ENCODE measurements at regions not wholly inside any gene's neighbourhood (a gene's known extent, or its start where the extent isn't known, plus 50 kb on each side); places are given as distances from the start of the nearest gene placed in this dataset.
"Not testable (repeated sequence)": the region's sequence is repeated elsewhere in the genome, so short reads cannot be mapped to it uniquely, and the experiment has no call there.

DNA sequence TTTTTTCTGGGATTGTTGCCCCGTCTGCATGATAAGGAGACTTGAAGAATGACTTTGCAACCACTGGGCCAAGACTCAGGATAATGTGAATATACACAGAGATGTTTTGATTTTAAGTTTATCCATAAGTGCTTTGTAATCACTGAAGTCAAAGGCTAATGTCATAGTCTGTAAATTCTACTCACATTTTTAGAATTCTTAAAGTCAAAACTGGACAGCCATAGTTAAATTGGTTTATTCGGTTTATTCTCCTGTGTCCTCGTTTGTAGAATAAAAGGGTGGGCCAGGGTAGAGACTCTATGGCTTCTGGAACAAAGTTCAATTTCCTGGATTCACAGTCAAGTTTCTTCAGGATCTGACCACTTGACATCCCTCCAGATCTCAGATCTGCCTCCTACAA, 327.7 kb upstream of the TNC start:
- no peaks in the 10 kb centered on the region for H3K36me3 ChIP-seq (ENCODE audit: control insufficient read depth in 2 of 2, insufficient read depth in 2 of 2, low read length in 1 of 2)
- 59 to 62% methylated on average over 3 of the region's 3 CpGs for WGBS, 2 donors
- H3K4me1 ChIP-seq (ENCODE audit: control insufficient read depth in 2 of 2, insufficient read depth in 2 of 2, low read length in 1 of 2), result no peaks in the 10 kb centered on the region

DNA sequence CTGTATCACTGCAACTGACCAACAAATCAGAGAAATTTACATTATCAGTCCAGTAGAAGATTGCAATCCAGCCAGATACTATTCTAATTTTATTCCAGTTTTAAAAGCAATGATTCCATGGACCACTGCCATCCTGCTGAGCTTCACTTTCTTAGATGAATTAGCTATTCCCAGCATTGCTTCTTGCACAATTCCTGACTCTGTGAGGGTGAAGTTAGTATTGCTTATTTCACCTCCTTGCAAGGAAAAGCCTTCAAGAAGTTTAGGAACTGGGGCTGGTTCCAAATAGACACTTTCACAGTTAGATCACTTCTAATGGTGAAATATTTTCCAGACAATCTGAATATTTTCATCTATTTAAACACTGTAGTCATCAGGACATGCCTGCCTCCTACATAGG, 338.6 kb upstream of the TNC start:
- Histone ChIP-seq H3K27me3 (ENCODE audit: control insufficient read depth in 1 of 2, insufficient read depth in 2 of 2, low read length in 2 of 2) (no peaks in the 10 kb centered on the region), H3K4me3 (ENCODE audit: low read depth in 1 of 2, low read length in 2 of 2) (no peak overlapping the region), H3K27ac (ENCODE audit: low read depth in 2 of 2, low read length in 1 of 2) (no peak overlapping the region), H3K4me1 (ENCODE audit: control insufficient read depth in 2 of 2, insufficient read depth in 2 of 2, low read length in 1 of 2) (no peaks in the 10 kb centered on the region), H3K9me3 (ENCODE audit: control insufficient read depth in 2 of 2, insufficient read depth in 1 of 2, low read depth in 1 of 2, low read length in 1 of 2) (no peaks in the 10 kb centered on the region), H3K36me3 (ENCODE audit: control insufficient read depth in 2 of 2, insufficient read depth in 2 of 2, low read length in 1 of 2) (no peaks in the 10 kb centered on the region)

More for the DNA sequence above, 327.7 kb upstream of the TNC start:
- no peaks in the 10 kb centered on the region for H3K27me3 ChIP-seq (ENCODE audit: control insufficient read depth in 1 of 2, insufficient read depth in 2 of 2, low read length in 2 of 2)
- no peaks in the 10 kb centered on the region for H3K9me3 ChIP-seq (ENCODE audit: control insufficient read depth in 2 of 2, insufficient read depth in 1 of 2, low read depth in 1 of 2, low read length in 1 of 2)
- H3K4me3 ChIP-seq (ENCODE audit: low read depth in 1 of 2, low read length in 2 of 2), result no peak overlapping the region
- no peak overlapping the region for H3K27ac ChIP-seq (ENCODE audit: low read depth in 2 of 2, low read length in 1 of 2)

DNA sequence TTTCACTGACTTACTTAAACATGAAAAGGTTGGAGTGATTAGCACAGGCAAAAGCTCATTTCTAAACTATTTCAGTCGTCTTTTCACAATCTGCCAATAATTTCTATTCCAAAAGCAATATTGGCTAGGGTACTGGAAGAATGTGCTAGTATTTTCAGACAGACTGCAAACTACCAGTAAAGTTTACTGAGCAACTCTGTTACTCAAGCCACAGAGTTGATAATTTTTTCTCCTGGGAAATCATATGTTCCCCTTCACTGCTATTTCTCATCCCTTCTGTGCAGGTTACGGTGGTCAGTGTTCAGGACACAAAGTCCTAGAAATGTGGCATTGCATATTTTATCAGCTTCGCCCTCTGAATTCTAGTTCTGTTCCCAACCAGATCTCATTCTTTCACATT, 343.3 kb upstream of the TNC start:
- H3K4me1 ChIP-seq (ENCODE audit: control insufficient read depth in 2 of 2, insufficient read depth in 2 of 2, low read length in 1 of 2), result no peaks in the 10 kb centered on the region
- no peaks in the 10 kb centered on the region for H3K27me3 ChIP-seq (ENCODE audit: control insufficient read depth in 1 of 2, insufficient read depth in 2 of 2, low read length in 2 of 2)
- H3K4me3 ChIP-seq (ENCODE audit: low read depth in 1 of 2, low read length in 2 of 2), result no peak overlapping the region
- WGBS, 2 donors, result 69 to 77% methylated on average over 3 of the region's 3 CpGs
- no peak overlapping the region for H3K27ac ChIP-seq (ENCODE audit: low read depth in 2 of 2, low read length in 1 of 2)
- no peaks in the 10 kb centered on the region for H3K9me3 ChIP-seq (ENCODE audit: control insufficient read depth in 2 of 2, insufficient read depth in 1 of 2, low read depth in 1 of 2, low read length in 1 of 2)
- H3K36me3 ChIP-seq (ENCODE audit: control insufficient read depth in 2 of 2, insufficient read depth in 2 of 2, low read length in 1 of 2), result no peaks in the 10 kb centered on the region

DNA sequence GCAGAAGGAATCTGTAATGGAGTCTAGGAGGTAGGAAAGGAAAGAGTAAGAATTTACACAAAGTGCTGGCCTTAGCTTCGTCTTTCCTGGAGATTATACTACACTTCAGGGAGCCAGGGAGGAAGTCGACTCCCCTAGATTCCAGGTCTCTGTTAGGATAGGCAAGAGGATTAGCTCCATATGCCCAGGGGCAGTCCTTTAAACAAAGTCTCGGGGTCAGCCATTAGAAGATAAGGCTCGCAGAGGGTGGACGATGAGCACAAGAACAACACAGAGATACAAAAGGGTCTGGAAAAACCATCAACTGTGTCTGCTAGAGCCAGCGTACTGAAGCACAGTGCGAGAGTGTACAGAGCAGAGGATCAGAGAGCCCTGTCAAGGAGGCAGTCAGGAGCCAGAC, 344.7 kb upstream of the TNC start:
- Histone ChIP-seq H3K27ac (ENCODE audit: low read depth in 2 of 2, low read length in 1 of 2) (no peak overlapping the region), H3K4me1 (ENCODE audit: control insufficient read depth in 2 of 2, insufficient read depth in 2 of 2, low read length in 1 of 2) (no peaks in the 10 kb centered on the region), H3K4me3 (ENCODE audit: low read depth in 1 of 2, low read length in 2 of 2) (no peak overlapping the region), H3K9me3 (ENCODE audit: control insufficient read depth in 2 of 2, insufficient read depth in 1 of 2, low read depth in 1 of 2, low read length in 1 of 2) (no peaks in the 10 kb centered on the region), H3K27me3 (ENCODE audit: control insufficient read depth in 1 of 2, insufficient read depth in 2 of 2, low read length in 2 of 2) (no peaks in the 10 kb centered on the region), H3K36me3 (ENCODE audit: control insufficient read depth in 2 of 2, insufficient read depth in 2 of 2, low read length in 1 of 2) (no peaks in the 10 kb centered on the region)
- WGBS, 2 donors, result 72 to 84% methylated on average over 7 of the region's 7 CpGs

DNA sequence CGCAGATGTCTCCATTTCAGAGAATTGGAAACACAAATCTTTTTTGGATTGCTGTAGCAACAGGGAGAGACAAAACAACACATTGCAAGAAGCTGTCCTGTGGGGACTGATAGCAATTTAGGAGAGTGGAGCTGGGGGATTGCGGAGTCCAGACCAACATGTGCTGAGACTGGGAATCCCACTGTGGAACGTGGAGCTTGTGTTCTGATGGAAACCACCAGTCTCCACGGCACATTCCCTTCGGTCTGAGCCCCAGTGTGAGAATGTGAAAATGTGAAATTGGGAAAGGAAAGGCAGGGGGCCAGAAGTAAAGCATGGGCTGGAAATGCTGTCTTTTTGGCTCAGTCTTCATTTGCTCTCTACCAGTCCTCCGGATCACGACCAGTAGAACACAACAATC, 348.8 kb upstream of the TNC start:
- H3K4me3 ChIP-seq (ENCODE audit: low read depth in 1 of 2, low read length in 2 of 2), result no peak overlapping the region
- 76 to 79% methylated on average over 7 of the region's 7 CpGs for WGBS, 2 donors
- peaks cover 0 to 2% of the 10 kb centered on the region in 2 donors for H3K9me3 ChIP-seq (ENCODE audit: control insufficient read depth in 2 of 2, insufficient read depth in 1 of 2, low read depth in 1 of 2, low read length in 1 of 2)
- no peaks in the 10 kb centered on the region for H3K27me3 ChIP-seq (ENCODE audit: control insufficient read depth in 1 of 2, insufficient read depth in 2 of 2, low read length in 2 of 2)
- H3K36me3 ChIP-seq (ENCODE audit: control insufficient read depth in 2 of 2, insufficient read depth in 2 of 2, low read length in 1 of 2), result no peaks in the 10 kb centered on the region
- H3K4me1 ChIP-seq (ENCODE audit: control insufficient read depth in 2 of 2, insufficient read depth in 2 of 2, low read length in 1 of 2), result no peaks in the 10 kb centered on the region
- no peak overlapping the region for H3K27ac ChIP-seq (ENCODE audit: low read depth in 2 of 2, low read length in 1 of 2)

DNA sequence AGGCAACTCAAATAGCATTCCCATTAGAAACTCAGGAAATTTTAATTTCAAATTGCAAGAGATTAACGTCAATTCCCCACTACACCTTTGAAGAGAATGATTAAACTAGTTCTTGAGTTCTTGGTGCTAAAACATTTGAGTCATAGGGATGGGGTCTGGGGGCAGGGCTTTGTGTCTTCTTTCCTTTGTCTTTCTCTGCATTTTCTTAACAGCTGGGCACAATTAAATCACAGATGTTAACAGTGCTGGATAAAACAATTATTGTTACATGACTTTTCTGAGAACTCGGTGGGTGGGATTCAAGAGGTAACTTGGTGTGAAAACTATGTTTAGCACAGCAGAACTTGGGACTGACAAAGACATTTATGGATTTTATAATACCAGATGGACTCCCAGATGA, 351.9 kb upstream of the TNC start:
- Histone ChIP-seq H3K36me3 (ENCODE audit: control insufficient read depth in 2 of 2, insufficient read depth in 2 of 2, low read length in 1 of 2) (no peaks in the 10 kb centered on the region), H3K9me3 (ENCODE audit: control insufficient read depth in 2 of 2, insufficient read depth in 1 of 2, low read depth in 1 of 2, low read length in 1 of 2) (peaks cover 0 to 2% of the 10 kb centered on the region in 2 donors), H3K27me3 (ENCODE audit: control insufficient read depth in 1 of 2, insufficient read depth in 2 of 2, low read length in 2 of 2) (no peaks in the 10 kb centered on the region), H3K4me3 (ENCODE audit: low read depth in 1 of 2, low read length in 2 of 2) (no peak overlapping the region), H3K4me1 (ENCODE audit: control insufficient read depth in 2 of 2, insufficient read depth in 2 of 2, low read length in 1 of 2) (no peaks in the 10 kb centered on the region), H3K27ac (ENCODE audit: low read depth in 2 of 2, low read length in 1 of 2) (no peak overlapping the region)
- 75 to 79% methylated on average over 2 of the region's 2 CpGs for WGBS, 2 donors

DNA sequence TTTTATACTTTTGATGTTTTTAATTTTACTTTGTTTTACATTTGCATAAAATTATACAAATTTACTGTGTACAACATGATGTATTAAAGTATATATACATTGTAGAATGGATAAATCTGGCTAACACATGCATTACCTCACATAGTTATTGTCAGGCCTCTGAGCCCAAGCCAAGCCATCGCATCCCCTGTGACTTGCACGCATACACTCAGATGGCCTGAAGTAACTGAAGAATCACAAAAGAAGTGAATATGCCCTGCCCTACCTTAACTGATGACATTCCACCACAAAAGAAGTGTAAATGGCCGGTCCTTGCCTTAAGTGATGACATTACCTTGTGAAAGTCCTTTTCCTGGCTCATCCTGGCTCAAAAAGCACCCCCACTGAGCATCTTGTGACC, 355.1 kb upstream of the TNC start:
- not testable (repeated sequence) for H3K4me3 ChIP-seq (ENCODE audit: low read depth in 1 of 2, low read length in 2 of 2); H3K4me1 ChIP-seq (ENCODE audit: control insufficient read depth in 2 of 2, insufficient read depth in 2 of 2, low read length in 1 of 2); H3K9me3 ChIP-seq (ENCODE audit: control insufficient read depth in 2 of 2, insufficient read depth in 1 of 2, low read depth in 1 of 2, low read length in 1 of 2); H3K36me3 ChIP-seq (ENCODE audit: control insufficient read depth in 2 of 2, insufficient read depth in 2 of 2, low read length in 1 of 2); H3K27me3 ChIP-seq (ENCODE audit: control insufficient read depth in 1 of 2, insufficient read depth in 2 of 2, low read length in 2 of 2); H3K27ac ChIP-seq (ENCODE audit: low read depth in 2 of 2, low read length in 1 of 2)
- 94 to 95% methylated on average over 2 of the region's 3 CpGs for whole genome bisulfite sequencing, 2 donors

DNA sequence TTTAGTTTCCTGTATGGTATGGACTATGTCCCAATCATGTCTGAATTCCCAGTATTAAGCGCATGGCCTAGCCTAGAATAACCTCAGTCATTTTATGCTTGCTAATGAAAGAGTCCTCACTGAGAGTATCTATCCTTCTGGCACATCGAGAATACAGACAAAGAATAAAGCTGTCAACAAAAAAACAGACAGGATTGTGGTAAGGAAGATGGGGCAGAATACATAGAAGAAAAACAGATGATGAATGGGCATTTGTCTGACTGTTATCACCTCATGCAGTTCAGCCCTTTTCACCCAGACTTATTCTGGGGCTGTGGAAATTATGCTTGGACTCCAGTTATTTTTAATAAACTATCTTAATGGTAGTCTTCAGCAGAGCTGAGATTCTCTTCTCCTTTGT, 363.8 kb upstream of the TNC start:
- Histone ChIP-seq H3K27ac (ENCODE audit: low read depth in 2 of 2, low read length in 1 of 2) (no peak overlapping the region), H3K36me3 (ENCODE audit: control insufficient read depth in 2 of 2, insufficient read depth in 2 of 2, low read length in 1 of 2) (no peaks in the 10 kb centered on the region), H3K4me1 (ENCODE audit: control insufficient read depth in 2 of 2, insufficient read depth in 2 of 2, low read length in 1 of 2) (no peaks in the 10 kb centered on the region), H3K27me3 (ENCODE audit: control insufficient read depth in 1 of 2, insufficient read depth in 2 of 2, low read length in 2 of 2) (no peaks in the 10 kb centered on the region), H3K4me3 (ENCODE audit: low read depth in 1 of 2, low read length in 2 of 2) (no peak overlapping the region), H3K9me3 (ENCODE audit: control insufficient read depth in 2 of 2, insufficient read depth in 1 of 2, low read depth in 1 of 2, low read length in 1 of 2) (no peaks in the 10 kb centered on the region)
- 60 to 86% methylated on average over 2 of the region's 2 CpGs for WGBS, 2 donors

DNA sequence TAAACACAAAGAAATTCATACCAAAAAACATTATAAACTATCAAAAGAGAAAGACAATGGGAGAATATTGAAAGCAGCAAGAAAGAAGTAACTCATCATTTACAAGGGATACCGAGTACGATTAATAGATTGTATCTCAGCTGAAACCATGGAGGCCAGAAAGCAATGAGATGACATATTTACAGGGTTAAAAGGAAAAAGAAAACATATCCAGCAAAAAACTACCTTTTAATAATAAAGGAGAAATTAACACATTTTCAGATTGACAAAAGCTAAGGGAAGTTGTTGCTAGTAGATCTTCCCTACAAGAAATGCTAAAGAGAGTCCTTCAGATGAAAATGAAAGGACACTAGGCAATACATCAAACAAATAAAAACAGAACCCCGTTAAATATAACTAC, 364.8 kb upstream of the TNC start:
- H3K36me3 ChIP-seq (ENCODE audit: control insufficient read depth in 2 of 2, insufficient read depth in 2 of 2, low read length in 1 of 2), result no peaks in the 10 kb centered on the region
- WGBS, 2 donors, result 92 to 97% methylated on average over 3 of the region's 3 CpGs
- no peak overlapping the region for H3K4me3 ChIP-seq (ENCODE audit: low read depth in 1 of 2, low read length in 2 of 2)
- H3K4me1 ChIP-seq (ENCODE audit: control insufficient read depth in 2 of 2, insufficient read depth in 2 of 2, low read length in 1 of 2), result no peaks in the 10 kb centered on the region
- H3K27ac ChIP-seq (ENCODE audit: low read depth in 2 of 2, low read length in 1 of 2), result no peak overlapping the region
- H3K9me3 ChIP-seq (ENCODE audit: control insufficient read depth in 2 of 2, insufficient read depth in 1 of 2, low read depth in 1 of 2, low read length in 1 of 2), result no peaks in the 10 kb centered on the region
- no peaks in the 10 kb centered on the region for H3K27me3 ChIP-seq (ENCODE audit: control insufficient read depth in 1 of 2, insufficient read depth in 2 of 2, low read length in 2 of 2)

DNA sequence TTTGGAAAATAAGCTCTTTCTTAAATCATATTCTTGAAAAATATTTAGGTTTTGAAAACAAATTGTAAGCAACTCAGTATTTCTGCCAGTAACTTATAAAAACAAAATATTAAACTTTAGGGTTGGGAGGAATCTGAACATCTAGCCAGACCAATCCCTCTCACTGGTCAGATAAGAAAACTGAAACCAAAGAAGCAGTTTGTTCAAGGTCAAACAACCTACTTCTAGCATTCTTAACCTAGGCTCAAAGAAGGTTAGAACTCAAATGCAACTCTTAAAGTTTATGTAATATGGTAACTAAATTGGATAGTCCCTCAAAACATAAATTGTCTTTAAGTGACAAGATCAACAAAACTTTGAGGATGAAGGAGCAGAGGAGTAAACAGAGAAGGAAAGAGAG, 374.9 kb upstream of the TNC start:
- no peaks in the 10 kb centered on the region for H3K36me3 ChIP-seq (ENCODE audit: control insufficient read depth in 2 of 2, insufficient read depth in 2 of 2, low read length in 1 of 2)
- no peaks in the 10 kb centered on the region for H3K9me3 ChIP-seq (ENCODE audit: control insufficient read depth in 2 of 2, insufficient read depth in 1 of 2, low read depth in 1 of 2, low read length in 1 of 2)
- H3K27me3 ChIP-seq (ENCODE audit: control insufficient read depth in 1 of 2, insufficient read depth in 2 of 2, low read length in 2 of 2), result no peaks in the 10 kb centered on the region
- H3K4me3 ChIP-seq (ENCODE audit: low read depth in 1 of 2, low read length in 2 of 2), result no peak overlapping the region
- no peaks in the 10 kb centered on the region for H3K4me1 ChIP-seq (ENCODE audit: control insufficient read depth in 2 of 2, insufficient read depth in 2 of 2, low read length in 1 of 2)
- no peak overlapping the region for H3K27ac ChIP-seq (ENCODE audit: low read depth in 2 of 2, low read length in 1 of 2)

All from esophagus (tissue), 2 donors.